GM18873 (cell line): ENCODE measurements at regions not wholly inside any gene's neighbourhood (a gene's known extent, or its start where the extent isn't known, plus 50 kb on each side); places are given as distances from the start of the nearest gene placed in this dataset.
"Not testable (repeated sequence)": the region's sequence is repeated elsewhere in the genome, so short reads cannot be mapped to it uniquely, and the experiment has no call there.

Experiments used
- ATAC-seq: cut with Tn5 transposase; IDR thresholded peaks from one replicate; pipeline ENCODE4 v1.9.1; 2021; ENCODE audit warnings: mild to moderate bottlenecking, moderate library complexity, moderate number of reproducible peaks; ENCODE audit not compliant: unreplicated experiment, low FRiP score

DNA sequence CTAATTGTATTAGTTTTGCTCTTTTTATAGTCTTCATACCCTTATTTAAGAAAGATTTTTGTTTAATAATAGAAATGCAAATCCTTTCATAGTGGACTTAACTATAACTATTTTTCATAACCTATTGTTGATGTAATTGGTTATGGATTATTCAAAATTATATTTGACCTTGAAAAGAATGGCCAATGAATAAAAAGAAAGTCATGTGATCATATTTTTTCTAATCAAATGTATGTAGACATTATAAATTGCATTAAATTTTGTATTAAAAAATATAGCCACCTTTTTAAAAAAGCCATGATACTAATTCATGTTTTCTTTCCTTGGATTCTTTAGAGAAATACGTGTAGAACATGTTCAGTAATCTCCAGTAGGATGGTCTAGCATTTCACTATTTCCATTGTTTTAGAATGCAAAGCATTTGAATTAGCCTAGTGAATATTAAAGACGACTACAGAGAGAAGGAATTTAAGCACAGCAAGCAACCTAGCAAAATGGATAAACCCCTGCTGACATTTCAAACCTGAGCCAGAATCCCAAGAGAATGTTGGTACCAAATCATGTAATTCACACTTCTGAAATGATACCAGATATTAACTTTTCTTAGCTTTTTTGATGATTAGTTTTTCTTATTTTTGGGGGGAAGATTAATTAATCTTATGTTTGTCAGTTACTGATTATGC lies 1297.4 kb upstream of the MIR17HG start:
- no peak for ATAC-seq

DNA sequence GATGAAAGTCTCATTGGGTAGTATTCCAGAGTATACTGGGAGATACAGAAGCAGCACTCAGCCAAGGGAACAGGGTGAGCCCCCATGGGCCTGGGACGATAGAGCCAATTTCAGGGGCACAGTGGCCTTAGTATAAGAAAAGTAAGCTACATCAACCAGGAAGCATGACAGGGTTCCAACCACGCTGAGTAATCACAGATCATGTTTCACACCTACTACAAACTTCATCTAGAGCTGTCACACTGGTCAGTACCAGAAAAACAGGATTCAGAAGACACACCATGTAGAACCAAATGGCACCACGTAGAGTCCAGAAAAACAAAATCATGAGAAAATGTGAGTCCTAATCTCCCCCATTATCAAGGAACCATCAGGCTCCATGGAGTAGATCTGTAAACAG lies 1292.4 kb upstream of the MIR17HG start:
- no peak for ATAC-seq

DNA sequence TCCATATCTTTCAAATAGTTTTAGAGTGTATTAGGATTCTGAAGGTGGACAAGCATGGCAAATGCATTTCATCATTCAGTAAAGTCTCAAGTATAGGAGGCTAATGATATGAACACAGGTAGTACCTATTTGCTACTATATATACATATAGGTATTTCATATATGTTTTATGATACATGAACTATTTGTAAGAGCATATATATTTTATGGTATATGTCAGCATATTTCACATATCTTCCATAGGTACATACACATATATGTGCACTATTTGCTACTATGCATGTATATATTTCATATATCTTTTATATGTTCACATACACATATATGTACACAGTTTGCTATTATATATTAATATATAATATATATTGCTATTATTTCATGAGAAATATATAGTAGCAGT lies 1291.7 kb upstream of the MIR17HG start:
- ATAC-seq, result no peak

DNA sequence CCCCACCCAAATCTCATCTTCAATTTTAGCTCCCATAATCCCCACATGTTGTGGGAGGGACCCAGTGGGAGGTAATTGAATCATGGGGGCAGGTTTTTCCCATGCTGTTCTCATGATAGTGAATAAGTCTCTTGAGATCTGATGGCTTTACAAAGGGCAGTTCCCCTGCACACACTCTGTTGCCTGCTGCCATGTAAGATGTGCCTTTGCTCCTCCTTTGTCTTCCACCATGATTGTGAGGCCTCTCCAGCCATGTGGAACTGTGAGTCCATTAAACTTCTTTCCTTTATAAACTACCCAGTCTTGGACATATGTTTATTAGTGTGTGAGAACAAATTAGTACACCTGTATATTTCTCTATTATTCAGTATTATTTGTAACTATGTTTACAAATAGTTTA lies 1283.3 kb upstream of the MIR17HG start:
- not testable (repeated sequence) for ATAC-seq

DNA sequence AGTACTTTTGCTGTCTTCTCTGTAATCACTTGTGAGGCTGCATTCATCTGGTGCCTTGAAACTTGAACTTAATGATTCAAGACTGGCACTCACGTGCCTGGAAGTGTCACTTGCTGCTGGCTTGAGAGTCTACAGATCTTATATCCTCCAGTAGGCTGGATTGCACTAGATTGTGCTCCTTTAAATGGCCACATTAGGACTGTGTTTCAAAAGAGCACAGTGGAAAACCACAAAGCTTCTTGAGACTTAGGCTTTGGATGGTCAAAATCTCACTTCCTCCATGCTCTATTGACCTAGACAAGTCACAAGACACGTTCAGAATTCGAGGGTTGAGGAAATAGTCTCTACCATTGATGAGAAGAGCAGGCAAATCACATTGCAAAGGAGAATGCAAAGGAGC lies 1278.8 kb upstream of the MIR17HG start:
- no peak for ATAC-seq

DNA sequence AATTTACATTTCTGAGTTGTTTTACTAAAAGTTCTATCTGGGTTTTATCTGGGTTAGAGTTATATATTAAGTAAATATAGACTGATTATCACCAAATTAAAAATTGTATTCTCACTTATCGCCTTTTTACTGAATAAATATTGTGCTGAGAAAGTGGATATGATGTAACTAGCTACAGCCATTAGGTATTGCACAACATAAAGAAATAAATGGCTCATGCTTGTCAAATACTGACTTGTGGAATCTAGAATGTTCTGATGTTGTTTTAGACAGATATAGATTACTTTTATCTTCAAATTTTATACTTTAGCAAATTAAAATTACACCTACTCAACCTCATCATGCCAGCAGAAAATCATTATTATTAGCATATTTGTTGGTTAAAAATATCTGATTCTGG lies 1277.1 kb upstream of the MIR17HG start:
- ATAC-seq, result no peak

DNA sequence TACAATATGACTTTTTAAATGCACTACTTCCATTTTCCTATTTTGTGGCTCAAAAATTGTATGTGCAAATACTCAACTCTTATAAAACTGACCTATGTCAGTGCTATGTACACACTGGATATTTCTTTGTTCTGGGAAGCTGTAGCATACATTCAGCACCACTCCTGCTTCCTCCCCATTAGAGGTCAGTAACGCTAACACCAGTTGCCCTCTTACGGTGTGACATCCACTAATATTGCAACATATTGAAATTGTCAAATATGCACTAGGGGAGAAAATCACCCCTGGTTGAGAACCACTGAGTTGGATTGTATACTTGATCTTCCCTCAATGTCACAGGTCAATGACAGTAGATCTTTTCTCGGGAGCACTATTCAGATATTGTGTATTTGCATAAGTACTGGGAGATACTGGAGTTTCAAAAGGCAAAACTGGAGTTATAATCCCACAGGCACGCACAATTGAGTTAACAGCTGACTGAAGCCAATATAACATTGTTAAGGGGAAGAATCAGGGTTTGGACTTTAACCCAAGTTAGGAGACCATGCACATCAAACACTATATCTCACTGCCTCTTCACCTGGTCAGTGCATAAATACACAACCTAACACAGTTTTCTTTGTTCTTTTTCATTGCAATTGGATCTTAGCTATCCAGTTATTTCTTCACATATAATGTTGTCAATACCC lies 1276.5 kb upstream of the MIR17HG start:
- no peak for ATAC-seq

DNA sequence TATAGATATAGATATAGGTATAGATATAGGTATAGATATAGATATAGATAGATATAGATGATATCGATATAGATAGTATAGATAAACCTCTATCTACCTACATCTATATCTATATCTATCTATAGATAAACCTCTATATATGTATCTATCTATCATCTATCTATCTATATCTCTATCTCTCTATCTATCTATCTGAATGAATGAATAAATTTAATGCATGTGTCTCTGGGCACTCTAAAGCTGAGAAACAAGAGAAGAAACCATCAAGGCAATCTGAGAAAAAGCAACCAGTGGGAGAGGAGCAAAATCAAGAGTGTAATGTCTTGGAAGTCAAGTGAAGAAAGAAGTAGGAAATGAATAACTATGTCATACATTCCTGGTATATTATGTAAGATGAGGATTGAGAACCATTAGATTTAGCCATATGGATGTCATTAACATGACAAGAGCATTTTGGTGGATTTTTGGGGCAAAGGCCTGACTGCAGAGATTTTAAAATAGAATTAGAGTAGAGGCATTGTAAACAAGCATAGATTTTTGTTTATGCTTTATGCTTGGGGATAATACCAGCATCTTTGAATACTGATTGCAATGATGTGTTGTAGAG lies 1262.7 kb upstream of the MIR17HG start:
- ATAC-seq, result no peak

DNA sequence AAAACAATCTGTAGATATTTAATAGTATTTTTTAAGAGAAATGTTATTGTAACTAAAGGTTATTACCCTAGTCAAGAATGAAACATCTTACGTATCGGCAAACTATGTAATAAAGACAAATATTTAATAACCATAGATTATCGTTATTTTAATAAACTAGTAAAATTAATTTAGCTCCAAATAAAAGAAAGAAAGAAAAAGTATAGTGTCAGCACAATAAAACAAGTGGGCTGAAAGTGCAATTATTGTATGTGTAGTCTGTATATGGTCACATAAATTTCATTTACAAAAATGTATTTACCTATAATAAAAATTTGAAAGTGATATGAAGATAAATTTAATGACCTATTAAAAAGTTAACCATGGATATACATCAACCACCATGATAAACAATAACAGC lies 1258.4 kb upstream of the MIR17HG start:
- ATAC-seq, result no peak

DNA sequence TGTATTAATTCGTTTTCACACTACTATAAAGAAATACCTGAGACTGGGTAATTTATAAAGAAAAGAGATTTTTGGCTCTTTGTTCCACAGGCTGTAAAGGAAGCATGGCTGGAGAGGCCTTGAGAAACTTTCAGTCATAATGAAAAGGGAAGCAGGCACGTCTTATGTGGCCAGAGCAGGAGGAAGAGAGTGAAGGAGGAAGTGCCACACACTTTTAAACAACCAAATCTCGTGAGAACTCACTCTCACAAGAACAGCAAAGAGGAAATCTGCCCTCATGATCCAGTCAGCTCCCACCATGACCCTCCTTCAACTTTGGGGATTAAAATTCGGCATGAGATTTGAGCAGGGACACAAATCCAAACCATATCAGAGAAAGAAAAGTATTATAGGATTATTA lies 1255.9 kb upstream of the MIR17HG start:
- ATAC-seq, result no peak

DNA sequence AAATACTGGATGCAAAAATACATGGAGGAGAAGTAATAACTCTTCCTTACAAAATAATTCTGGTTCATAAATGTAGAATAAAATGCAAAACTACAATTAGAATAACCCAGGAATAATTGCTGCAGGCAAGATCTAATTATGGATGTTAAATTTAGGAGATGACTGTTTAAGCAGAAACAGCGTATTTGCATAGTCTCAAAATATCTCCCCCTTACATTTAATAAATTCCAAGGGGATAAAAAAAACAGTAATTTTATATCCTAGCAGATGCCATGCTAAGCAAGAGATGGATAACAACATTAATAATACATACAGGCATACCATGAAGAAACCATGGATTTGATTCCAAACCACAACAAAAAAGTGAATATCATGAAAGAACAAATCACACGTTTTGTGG lies 1253.1 kb upstream of the MIR17HG start:
- no peak for ATAC-seq

DNA sequence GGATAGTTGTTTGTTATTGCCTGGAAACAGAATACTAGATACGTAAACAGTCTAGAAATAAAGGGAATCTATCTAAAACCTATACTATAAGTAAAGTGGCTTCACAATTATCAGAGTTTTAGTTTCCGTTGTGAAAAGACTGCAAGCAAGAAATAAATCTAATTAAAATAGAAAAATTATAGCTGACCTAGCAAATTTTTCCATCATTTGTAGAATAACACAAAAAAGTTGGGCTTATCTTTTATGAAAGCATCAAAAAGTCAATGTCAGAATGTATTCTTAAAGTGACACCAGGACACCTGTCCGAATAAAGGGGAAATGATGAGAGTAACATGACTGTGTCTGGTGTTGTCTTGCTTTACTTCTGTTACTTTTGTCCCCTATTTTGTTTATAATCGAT lies 1248.9 kb upstream of the MIR17HG start:
- no peak for ATAC-seq

DNA sequence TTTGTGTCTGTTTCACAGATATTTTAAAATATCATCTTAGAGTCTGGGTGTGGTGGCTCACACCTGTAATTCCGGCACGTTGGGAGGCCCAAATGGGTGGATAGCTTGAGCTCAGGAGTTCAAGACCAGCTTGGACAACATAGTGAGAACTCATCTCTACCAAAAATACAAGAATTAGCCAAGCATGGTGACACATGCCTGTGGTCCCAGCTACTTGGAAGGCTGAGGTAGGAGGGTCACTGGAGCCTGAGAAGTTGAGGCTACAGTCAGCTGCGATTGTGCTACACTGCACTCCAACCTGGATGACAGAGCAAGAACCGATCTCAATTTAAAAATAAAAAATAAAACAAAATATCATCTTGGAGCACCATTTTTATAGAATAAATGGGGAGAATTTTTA lies 1247.6 kb upstream of the MIR17HG start:
- ATAC-seq, result no peak

DNA sequence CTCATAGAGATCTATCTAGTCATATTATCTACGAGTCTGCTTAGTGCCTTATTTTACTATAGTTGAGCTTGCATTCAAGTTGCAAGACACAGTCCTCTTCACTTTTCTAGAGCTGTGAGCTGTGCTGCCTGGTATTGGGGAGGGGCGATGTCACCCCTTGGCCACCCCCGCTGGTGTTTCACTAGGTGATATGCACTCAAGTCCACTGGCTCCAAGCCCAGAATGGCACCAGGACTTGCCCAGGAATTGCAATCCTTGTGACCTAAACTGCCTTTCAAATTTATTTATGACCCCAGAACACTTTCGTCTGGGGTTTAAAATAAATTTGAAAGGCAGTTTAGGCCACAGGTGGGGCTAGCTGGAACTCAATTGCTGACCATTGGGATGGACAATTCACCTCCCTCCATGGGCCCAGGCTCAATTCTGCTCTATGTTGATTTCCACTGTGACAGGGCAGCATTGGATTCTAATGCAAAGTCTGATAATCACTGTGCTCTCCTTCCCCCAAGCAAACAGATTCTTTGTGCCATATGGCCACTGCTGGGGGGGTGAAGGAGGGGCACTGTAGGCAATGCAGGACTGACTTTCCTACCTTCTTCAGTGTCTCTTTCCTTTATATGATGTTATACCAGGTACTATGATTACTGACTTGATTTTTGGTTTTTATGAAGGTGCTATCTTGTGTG lies 1244.2 kb upstream of the MIR17HG start:
- ATAC-seq, result no peak

DNA sequence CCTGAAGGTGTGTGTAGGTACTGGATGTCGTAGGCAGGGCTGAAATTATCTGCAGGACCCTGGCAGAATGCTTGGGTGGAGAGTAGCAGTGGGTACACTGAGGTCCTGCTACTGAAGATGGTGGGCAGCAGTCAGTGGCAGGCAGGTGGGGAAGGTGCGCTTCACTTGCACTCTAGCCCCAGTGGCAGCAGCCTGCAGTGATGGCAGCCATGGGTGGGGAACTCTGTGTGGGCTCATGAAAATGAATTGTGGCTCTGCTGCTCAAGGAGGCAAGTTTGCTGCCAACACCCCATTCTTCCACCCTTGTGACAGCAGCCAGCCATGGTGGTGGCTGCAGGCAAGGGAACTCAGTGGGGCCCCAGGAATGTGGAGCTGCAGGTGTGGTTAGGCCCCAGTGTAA lies 1242.7 kb upstream of the MIR17HG start:
- ATAC-seq, result no peak

DNA sequence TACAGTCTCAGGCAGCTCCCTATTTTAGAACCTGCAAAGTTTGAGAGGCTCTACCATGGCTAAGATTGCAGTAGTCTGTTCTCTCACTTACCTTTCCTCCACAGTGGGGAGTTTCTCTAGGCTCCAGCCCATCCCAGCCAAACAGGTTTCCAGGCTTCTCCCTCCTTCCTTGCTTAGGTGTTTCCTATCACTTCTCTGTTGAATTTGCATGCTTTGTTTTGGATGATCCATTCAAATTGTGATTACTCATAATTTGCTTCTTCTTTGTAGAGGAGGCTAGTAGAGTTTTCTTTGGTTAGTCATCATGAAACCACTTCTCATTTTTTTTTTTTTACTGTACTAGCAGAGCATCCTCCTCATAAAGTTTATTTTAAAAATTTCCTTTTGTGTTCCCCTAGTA lies 1242.2 kb upstream of the MIR17HG start:
- ATAC-seq, result no peak

DNA sequence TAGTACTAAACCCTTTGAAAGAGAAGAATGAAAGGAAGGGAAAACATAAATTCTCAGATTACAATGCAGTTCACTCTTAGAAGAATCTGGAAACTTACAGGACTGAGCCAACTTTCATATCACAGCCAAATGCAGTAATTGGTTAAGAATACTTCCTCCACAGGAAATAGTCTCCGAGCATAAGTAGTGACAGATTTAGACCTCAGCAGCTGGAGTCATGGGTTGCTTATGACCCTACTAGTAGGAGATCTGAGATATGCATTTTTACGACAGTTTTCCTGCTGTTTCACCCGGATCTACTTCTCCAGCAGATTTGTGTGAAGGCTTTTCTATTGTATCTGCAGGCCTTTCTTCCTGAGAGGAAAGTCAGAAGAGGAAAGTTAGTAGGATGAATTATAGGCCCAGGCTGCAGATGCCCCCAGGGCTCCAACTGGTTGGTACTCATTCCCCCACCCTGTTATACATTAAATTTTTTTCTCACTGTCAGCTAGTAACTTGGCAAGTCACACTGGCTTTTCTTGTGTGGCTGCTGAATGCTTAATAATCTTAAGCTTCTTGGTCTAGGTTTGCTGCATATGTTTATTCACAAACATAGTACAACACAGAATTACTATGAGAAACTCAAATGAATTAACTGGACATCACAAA lies 1241.5 kb upstream of the MIR17HG start:
- no peak for ATAC-seq

DNA sequence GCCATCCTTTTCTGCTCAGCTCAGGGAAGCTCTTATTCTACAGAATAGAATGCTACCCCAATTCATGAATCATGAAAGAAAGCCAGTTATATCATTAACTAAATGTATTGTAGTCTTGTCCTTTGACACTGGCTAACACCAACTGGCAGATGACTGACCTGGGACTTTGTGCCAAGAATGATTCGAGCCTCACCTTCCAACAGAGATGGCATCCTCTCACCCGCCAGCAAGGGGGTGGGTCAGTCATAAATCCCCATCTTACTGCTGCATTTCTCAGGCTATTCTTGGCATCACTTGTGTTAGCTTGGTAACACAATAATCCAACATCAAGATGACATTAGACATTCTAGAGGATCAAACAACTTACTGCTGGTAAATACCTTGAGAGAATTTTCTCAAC lies 1239.8 kb upstream of the MIR17HG start:
- ATAC-seq, result no peak

DNA sequence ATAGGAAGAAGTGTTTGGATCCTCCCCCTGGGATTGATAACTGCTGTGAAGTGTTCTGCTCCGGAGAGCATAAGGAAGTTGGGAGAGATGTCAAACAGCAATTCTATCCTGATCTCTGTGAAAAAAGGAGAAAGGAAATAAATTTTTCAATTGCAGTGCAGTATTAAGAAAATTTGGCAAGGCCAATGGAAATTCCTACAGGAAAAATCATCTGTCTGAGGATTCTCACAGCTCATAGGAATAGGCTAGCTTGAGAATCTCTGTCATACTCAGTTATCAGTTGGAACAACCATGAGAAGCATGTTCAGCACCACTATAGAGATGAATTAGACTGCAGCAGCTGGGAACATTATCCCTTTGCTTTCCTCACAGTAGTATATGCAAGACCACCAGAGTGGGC lies 1238.9 kb upstream of the MIR17HG start:
- ATAC-seq, result no peak

DNA sequence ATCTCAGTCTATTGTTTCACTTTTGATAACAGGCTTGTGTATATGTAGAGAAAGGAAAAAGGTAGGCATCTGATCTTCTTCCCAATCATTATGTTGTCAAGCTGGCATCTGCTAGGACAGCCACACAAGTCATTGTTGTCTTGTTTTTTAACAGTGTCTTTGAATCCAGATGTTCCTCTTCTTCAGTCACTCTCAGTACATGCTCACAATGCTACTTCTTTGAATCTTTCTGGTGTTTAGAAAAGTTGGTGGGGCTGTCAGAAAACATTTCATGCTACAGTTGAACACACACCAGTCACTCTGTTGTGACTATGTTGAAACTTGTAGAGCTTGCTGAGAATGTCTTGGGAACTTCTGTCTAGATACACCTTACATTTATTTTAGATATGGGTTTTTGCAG lies 1231.4 kb upstream of the MIR17HG start:
- no peak for ATAC-seq

DNA sequence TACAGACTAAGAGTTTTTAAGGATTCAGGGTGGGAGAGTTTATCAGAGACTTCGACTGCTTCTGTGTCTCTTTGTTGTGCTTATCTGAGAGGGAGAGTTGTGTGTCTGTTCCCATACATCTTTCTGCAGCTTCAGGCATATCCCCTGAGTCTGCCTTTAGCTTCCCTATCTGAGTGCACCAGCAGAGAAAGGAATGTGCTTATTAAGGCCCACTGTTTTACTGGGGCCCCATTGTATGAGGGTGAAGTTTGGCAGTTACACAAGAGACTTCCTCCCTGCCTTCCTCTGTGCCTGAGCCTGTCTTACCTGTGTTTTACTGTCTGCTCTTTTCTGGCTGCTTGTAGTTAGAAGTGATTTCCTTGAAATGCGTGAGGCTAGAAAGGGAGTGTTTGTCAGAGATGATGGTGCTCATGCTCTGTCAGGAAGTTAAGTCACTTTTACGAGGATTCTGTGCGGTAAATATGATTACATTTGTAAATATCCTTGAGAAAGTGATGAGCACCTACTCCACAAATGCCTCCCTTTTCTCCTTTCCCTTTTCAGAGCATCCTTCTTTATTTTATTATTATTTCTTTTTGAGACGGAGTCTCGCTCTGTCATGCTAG lies 1228.9 kb upstream of the MIR17HG start:
- ATAC-seq, result no peak
